Peyer's patch (tissue), 4 donors: ENCODE measurements at regions not wholly inside any gene's neighbourhood (a gene's known extent, or its start where the extent isn't known, plus 50 kb on each side); places are given as distances from the start of the nearest gene placed in this dataset.

Experiments
- CTCF ChIP-seq, 6 experiments: fragments of 450-650 bp in 4 of 6; fragments of 200-600 bp in 2 of 6; sonication (generic) in 1 of 6; IDR thresholded peaks; one replicate each; pipeline ENCODE4 v1.5.1; 2017 to 2019; ENCODE audit warnings: antibody characterized with exemption in 6 of 6, mild to moderate bottlenecking in 3 of 6, moderate library complexity in 1 of 6
- POLR2A ChIP-seq, 2 donors: fragments of 450-650 bp; IDR thresholded peaks; one replicate each; pipeline ENCODE4 v1.5.1; 2017; ENCODE audit warnings: antibody characterized with exemption in 2 of 2, mild to moderate bottlenecking in 2 of 2, moderate library complexity in 2 of 2

- no peak for TF ChIP-seq CTCF (IDR thresholded peaks at IDR 0.05)
- no peak for TF ChIP-seq POLR2A (IDR thresholded peaks at IDR 0.05)
Observed at GRCh38 chr20:48455651-48456365, 372.0 kb downstream of the PREX1 start.
